ENCODE measurements at regions not wholly inside any gene's neighbourhood (a gene's known extent, or its start where the extent isn't known, plus 50 kb on each side); places are given as distances from the start of the nearest gene placed in this dataset.
"Not testable (repeated sequence)": the region's sequence is repeated elsewhere in the genome, so short reads cannot be mapped to it uniquely, and the experiment has no call there.

GRCh38 chr14:83975841-83976770 is 1553.8 kb upstream of the FLRT2 start:
- TF ChIP-seq POLR2A (IDR thresholded peaks at IDR 0.05; ENCODE audit: low read length), result no peak
- TF ChIP-seq GATA1 (IDR thresholded peaks at IDR 0.05; ENCODE audit: low read depth, low read length), result no peak
- DNase-seq, result no peak

- no peak for DNase-seq
- no peak for TF ChIP-seq GATA1 (IDR thresholded peaks at IDR 0.05; ENCODE audit: low read depth, low read length)
Measured at GRCh38 chr14:83977583-83977982, 1552.4 kb upstream of the FLRT2 start.

GRCh38 chr14:83981676-83982258 is 1548.2 kb upstream of the FLRT2 start:
- DNase-seq, result not testable (repeated sequence)

GRCh38 chr14:83988275-83988674 is 1541.7 kb upstream of the FLRT2 start:
- TF ChIP-seq GATA1 (IDR thresholded peaks at IDR 0.05; ENCODE audit: low read depth, low read length) (no peak), POLR2A (IDR thresholded peaks at IDR 0.05; ENCODE audit: low read length) (no peak)
- no peak for DNase-seq

- TF ChIP-seq POLR2A (IDR thresholded peaks at IDR 0.05; ENCODE audit: low read length), result no peak
- TF ChIP-seq GATA1 (IDR thresholded peaks at IDR 0.05; ENCODE audit: low read depth, low read length), result no peak
- DNase-seq, result no peak
Measured at GRCh38 chr14:83991666-83992065, 1538.3 kb upstream of the FLRT2 start.

- TF ChIP-seq POLR2A (IDR thresholded peaks at IDR 0.05; ENCODE audit: low read length) (no peak), GATA1 (IDR thresholded peaks at IDR 0.05; ENCODE audit: low read depth, low read length) (no peak)
- DNase-seq, result no peak
Measured at GRCh38 chr14:83992857-83993256, 1537.1 kb upstream of the FLRT2 start.

- no peak for DNase-seq
- no peak for TF ChIP-seq GATA1 (IDR thresholded peaks at IDR 0.05; ENCODE audit: low read depth, low read length)
- TF ChIP-seq POLR2A (IDR thresholded peaks at IDR 0.05; ENCODE audit: low read length), result no peak
Measured at GRCh38 chr14:83993545-83993944, 1536.4 kb upstream of the FLRT2 start.

- DNase-seq, result no peak
- TF ChIP-seq GATA1 (IDR thresholded peaks at IDR 0.05; ENCODE audit: low read depth, low read length) (no peak), POLR2A (IDR thresholded peaks at IDR 0.05; ENCODE audit: low read length) (no peak)
Measured at GRCh38 chr14:83994020-83994419, 1535.9 kb upstream of the FLRT2 start.

- TF ChIP-seq GATA1 (IDR thresholded peaks at IDR 0.05; ENCODE audit: low read depth, low read length) (no peak), POLR2A (IDR thresholded peaks at IDR 0.05; ENCODE audit: low read length) (no peak)
- no peak for DNase-seq
Measured at GRCh38 chr14:84001023-84001422, 1528.9 kb upstream of the FLRT2 start.

- TF ChIP-seq GATA1 (IDR thresholded peaks at IDR 0.05; ENCODE audit: low read depth, low read length) (no peak), POLR2A (IDR thresholded peaks at IDR 0.05; ENCODE audit: low read length) (no peak)
- DNase-seq, result no peak
Measured at GRCh38 chr14:84003346-84003745, 1526.6 kb upstream of the FLRT2 start.

GRCh38 chr14:84006643-84007155 is 1523.2 kb upstream of the FLRT2 start:
- TF ChIP-seq POLR2A (IDR thresholded peaks at IDR 0.05; ENCODE audit: low read length), result no peak
- TF ChIP-seq GATA1 (IDR thresholded peaks at IDR 0.05; ENCODE audit: low read depth, low read length), result no peak
- no peak for DNase-seq

- no peak for DNase-seq
- TF ChIP-seq POLR2A (IDR thresholded peaks at IDR 0.05; ENCODE audit: low read length), result no peak
- no peak for TF ChIP-seq GATA1 (IDR thresholded peaks at IDR 0.05; ENCODE audit: low read depth, low read length)
Measured at GRCh38 chr14:84013424-84013823, 1516.5 kb upstream of the FLRT2 start.

- DNase-seq, result no peak
Measured at GRCh38 chr14:84017495-84017894, 1512.4 kb upstream of the FLRT2 start.

GRCh38 chr14:84021433-84021832 is 1508.5 kb upstream of the FLRT2 start:
- DNase-seq, result no peak
- no peak for TF ChIP-seq GATA1 (IDR thresholded peaks at IDR 0.05; ENCODE audit: low read depth, low read length)
- TF ChIP-seq POLR2A (IDR thresholded peaks at IDR 0.05; ENCODE audit: low read length), result no peak

More at GRCh38 chr14:84017495-84017894, 1512.4 kb upstream of the FLRT2 start:
- TF ChIP-seq POLR2A (IDR thresholded peaks at IDR 0.05; ENCODE audit: low read length) (no peak), GATA1 (IDR thresholded peaks at IDR 0.05; ENCODE audit: low read depth, low read length) (no peak)

Measured in erythroblast (primary cell).